Stimulated activated CD4-positive, alpha-beta T cell treated with anti-CD3 and anti-CD28 coated beads, Interleukin-4, amount 100 ng/mL, for 4 hours (primary cell): ENCODE measurements at regions not wholly inside any gene's neighbourhood (a gene's known extent, or its start where the extent isn't known, plus 50 kb on each side); places are given as distances from the start of the nearest gene placed in this dataset.
"Not testable (repeated sequence)": the region's sequence is repeated elsewhere in the genome, so short reads cannot be mapped to it uniquely, and the experiment has no call there.

Source experiments
- DNase-seq, 2 experiments: peaks; one replicate each; pipeline ENCODE4 v3.0.0-alpha.2; 2020

DNA sequence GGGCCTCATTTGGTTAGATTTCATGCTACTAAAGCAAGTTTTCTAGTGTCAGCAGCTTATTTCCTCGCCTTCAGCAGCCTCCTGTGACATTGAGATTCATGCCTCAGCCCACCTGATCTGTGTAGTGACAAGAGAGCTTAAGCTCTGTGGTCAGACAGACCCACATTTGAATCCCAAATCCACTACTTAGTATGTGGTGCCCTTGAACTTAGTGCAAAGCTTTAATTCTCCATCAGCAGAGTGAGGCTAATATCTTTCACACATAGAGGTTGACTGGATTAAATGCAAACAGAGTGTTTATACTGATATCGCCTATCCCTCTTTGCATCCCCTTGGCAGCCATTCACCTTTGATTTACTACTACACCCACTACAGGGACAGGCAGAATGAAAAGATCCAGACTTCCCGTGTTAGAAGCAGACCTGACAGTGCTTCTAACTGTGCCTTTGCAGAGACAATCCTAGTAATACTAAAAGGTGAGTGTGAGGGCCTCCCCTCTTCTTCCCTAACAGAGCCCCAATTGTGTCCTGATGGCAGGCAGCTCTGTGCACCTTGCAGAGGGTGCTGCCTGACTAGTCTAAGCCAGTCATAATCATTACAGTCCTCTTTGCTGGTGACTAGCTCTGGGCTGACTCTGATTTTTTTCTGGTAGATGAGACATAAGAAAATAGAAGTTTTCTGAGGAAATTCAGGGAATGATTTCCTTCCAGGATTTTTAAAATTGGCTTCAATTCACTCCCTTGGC, 264.0 kb downstream of the CTH start:
- DNase-seq = no peak

DNA sequence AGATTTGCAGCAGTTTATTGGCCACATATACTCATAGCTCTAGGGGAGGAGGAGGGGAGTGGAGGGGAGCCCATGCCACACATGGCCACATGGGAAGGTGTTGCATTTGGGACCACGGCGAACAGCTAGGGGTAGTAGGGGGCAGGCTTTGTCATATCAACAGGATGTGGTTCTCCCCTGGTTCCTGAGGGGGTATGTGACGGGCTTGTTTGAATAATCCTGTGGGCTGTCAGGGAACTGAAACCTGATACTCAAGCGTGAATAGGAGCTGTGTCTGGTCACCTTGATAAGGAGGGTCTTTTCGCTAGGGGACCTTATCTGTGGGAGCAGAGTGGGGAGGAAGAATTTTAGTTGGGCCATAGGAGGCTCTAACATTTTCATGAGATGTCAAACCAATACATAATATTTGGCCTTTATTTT, 264.7 kb downstream of the CTH start:
- DNase-seq = no peak

DNA sequence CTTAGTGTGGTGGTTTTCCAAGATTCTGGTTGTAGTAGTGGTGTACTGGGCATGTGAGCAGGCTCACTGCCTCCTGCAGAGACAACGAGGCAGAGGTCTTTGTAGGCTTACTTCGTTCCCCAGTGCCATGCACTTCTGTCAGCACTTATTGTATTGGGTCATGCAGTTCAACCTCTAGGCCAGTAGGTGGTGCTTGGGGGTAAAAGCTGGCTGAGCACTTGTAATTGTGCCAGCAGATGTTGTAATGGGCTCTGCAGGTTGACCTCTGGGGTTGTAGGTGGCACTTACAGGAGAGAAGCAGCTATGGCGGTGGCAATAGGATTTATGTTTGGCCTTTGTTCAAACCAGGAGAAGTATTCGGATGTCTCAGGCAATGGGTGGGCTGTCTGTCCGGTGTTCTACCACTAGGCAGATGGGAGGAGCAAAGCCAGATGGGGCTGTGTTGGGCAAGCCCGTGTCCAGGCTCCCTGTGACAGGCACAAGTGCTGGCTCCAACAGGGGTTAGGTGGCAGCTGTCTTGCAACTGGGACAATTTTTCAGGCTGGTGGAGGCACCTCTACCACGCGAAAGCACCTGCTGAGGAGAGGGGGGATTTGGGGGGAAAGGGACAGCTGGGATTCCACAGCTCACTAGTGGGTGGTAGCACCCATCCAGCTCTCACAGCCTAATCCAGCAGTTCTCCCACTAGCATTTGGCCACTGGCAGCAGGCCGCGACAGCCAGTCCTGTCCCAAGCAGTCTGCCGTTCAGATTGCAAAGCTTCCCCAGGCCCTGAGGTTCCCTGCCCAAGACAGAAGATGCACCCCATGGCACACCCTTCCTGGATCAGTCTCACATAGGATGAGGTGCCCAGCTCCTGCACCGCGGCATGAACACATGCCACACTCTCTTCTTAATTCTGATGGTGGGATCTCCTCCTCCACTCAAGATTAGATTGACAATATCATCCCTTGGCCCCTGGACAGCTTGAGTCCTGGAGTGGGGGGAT, 274.5 kb downstream of the CTH start:
- DNase-seq = peak; percentile 13 to 19

DNA sequence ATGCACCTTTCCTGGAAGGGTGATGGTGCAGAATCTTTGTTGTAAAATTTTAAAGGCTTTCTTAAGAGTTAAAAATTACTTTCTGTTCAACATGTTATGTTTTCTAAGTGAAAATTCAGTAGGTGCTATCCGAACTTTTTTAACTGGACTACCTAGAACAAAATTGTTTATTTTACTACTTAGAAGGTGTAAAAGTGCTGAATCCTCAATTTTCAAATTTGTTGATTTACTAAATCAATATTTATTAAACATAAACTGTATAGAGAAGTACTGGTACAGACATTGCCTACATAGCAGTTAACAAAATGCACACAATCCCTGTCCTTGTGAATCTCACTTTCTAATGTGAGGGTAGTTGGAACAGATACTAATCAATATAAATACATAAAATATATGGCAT, 277.5 kb downstream of the CTH start:
- no peak for DNase-seq

DNA sequence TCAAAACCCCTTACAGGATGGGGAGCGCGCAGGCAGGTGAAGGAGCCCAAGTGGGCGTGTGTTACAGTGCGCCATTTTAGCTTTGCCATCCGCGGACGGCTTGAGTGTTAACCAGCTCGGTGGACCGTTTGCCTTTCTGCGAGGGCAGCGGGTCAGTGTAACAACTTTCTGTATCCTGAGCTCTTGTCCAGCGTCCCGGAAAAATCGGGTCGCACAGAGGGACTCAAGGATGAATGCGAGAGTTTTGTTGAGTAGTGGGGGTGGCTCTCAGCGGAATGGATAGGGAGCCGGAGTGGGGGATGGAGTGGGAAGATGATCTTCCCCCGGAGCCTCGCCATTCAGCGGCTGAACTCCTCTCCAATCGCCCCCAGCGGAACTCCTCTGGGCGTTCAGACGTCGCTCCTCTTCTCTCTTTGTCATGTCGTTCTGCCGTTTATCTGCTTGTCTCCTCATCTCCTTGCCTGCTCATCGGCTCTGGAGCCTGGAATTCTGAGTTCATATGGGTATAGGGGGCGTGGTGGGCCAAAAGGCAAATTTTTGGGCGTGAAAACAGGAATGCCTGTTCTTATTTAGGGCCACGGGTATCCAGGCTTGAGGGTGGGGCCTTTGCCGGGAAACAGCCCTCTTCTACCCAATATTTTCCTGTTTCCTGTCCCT, 295.4 kb downstream of the CTH start:
- no peak for DNase-seq

DNA sequence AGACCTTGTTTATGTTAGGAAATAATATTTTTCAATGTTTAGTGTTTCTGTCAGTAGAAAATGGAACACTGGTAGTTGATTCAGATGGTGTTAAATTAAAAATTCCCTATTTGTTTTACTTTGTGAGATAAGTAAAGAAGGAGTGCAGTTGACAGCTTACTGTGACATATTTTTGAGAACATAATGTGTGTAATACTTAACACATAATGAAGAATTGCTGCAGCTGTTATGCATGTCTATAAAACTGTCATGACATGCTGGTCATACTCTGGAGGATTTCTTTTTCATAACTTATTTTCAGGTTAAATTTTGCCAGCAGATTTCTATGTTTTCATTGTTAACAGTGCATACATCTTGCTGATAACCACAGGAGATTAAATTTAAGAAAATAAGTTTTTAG, 296.1 kb downstream of the CTH start:
- no peak for DNase-seq

DNA sequence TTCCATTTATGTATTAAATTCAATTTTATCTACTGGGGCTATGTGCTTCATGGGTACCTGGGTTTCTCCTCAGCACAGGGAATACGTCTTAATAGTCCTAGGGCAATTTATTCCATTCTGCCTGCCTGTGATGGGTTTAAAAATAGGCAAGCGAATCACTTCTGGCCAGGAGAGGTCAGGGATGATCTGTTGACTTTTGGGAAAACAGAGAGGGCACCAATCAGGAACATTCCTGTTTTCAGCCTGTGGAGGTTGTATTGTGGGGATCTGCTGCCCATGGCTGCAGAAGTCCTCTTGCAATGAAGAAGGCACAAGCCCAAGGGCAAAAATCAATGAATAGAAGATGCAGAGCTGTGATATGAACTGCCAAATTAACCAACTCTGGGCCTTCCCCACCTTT, 303.1 kb downstream of the CTH start:
- no peak for DNase-seq

DNA sequence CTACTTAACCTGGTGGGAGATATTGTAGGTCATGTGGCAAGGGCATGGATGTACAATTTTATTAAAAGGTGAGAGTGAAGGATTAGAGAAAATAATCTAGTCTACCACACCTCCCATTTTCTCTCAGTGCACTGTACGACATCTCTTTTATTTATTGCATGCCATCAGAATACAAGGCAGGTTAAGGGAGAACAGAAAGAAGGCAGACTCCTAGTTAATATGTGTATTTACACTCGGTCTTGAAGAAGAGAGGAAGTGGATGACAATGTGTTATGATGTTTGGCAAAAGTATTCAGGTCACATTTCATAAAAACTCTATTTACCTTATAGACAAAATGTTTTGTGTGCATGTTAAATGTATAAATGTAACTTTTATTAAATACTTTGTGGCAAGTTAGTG, 306.1 kb downstream of the CTH start:
- no peak for DNase-seq

DNA sequence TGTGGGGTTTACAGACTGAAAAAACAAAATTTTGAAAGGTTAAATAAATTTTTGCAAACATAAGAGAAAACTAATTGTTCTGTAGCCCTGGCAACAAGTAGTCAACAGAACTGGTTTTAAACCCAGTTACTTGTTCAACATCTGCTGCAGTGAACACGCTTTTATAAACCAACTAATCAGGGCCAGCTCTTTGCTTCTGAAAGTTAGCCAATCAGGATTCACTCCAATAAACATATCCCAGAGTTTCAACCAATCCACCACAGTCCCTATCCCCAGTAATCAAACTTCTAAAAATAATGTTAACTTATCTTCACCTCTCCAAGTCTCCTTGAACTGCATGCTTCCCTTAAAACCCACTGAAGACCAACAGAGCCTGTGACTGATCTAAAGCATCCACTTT, 306.6 kb downstream of the CTH start:
- no peak for DNase-seq

DNA sequence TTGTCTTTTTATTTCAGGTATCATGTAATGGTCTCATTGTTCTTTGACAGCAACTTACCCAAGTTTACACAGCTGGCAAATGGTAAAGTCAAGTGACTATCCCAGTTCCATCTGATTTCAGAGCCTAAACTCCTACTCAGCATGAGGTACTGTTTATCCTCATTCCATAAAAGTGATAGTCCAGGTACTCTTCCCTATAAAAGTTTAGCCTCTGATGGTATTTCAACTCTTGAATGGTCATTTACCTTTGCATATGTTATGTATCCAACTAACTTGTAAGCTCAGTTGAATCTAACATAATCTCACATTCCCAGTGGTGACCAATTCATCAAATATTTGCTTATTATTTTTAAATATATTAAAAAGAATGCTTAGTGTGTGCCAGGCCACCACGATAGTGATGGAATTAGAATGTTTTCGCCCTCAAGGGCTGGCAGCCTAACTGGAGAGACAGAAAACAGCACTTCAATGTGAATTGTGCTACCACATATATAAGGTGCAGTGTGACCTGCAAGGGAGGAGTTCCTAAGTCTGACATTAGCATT, 307.1 kb downstream of the CTH start:
- no peak for DNase-seq

DNA sequence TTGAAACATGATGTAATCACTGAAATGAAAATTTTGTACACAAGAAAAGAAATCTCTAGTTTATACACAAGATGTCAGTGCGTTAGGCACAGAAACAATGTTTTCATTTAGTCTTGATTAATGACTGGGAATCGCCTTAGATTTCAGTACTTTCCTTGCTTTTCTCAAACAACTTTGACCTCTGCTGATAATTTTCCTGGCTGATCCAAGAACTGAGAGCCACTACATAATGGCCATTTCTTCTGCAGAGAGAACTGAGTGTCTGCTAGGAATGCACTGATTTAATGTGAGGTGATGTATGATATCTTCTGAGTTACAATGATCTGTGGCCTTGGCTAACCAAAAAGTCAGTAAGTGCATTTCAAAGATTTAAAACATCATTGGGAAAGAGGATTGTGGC, 308.1 kb downstream of the CTH start:
- DNase-seq = no peak

DNA sequence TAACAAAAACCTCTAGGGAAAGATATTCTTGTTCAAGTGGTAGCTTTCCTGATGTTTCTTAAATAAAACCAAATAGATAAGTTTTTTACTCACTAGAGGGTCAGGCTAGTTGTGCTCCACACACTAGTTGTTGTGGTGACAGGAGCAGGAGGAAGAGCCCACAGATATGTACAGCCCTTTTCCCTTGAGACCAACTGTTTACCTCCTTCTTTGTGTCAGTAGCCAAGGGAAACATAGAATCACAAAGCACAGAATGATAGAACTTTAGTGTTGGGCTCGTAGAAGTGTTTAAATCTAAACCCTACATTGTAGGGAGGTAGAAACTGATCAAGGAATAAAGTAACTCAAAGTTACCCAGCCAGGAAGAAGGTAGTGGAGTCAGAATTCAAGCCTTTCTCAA, 309.0 kb downstream of the CTH start:
- DNase-seq = no peak

DNA sequence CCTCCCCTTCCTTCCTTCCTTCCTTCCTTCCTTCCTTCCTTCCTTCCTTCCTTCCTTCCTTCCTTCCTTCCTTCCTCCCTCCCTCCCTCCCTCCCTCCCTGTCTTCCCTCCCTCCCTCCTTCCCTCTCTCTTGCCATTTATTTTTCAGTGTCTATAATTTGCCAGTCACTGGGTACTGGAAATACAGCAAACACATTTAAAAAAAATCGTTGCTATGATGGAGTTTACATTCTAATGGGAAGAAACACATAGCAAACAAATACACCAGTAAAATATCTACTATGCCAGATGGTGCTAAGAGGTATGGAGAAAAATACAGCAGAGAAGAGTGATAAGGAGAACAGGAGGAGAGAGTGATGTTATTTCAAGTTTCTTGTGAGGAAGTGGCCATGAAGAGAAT, 309.5 kb downstream of the CTH start:
- no peak for DNase-seq

DNA sequence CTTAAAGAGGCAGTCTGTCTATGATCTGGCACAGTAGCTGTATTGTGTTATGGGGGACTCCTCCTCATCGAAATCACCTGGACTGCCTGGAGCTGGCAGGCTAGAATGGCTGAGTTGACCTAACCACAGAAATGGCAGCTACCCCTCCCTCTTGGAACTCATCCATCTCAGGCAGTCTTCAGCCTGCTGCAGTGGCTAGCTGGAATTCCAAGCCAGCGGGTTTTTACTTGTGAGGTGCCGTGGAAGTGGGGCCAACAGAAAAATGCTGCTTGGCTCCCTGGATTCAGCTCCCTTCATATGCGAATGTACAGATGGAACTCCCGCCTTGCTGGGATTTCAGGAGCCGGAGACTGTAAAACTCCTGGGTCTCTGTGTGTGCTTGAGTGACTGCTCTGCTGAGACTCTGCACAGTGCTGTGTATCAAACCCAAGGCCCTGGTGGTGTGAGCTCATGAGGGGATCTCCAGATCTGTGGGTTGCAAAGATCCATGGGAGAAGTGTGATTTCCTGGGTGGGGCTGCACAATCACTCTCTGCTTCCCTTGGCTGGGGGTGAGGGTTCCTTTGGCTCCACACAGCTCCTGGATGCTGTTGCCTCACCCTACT, 316.9 kb downstream of the CTH start:
- no peak for DNase-seq

DNA sequence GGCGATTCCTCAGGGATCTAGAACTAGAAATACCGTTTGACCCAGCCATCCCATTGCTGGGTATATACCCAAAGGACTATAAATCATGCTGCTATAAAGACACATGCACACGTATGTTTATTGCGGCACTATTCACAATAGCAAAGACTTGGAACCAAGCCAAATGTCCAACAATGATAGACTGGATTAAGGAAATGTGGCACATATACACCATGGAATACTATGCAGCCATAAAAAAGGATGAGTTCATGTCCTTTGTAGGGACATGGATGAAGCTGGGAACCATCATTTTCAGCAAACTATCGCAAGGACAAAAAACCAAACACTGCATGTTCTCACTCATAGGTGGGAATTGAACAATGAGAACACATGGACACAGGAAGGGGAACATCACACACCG, 311.1 kb downstream of the PTGER3 start:
- not testable (repeated sequence) for DNase-seq

DNA sequence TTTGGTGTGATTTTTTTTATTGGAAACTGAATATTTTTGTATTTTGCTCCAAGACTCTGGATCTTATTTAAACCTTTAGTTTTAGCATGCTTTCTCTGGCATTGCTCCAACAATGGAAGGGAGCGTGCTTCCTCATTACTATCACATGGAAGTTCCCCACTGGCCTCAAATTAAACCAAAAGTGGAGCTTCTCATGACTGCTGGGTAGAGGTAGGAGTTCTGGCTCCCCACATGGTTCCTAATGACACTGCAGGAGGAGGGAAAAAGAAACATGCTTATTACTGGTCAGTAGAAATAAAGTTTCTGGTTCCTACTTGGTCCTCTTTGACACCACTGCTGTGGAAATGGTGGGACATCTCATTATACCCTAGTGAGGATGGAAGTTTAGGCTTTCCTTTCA, 310.5 kb downstream of the PTGER3 start:
- DNase-seq = no peak

DNA sequence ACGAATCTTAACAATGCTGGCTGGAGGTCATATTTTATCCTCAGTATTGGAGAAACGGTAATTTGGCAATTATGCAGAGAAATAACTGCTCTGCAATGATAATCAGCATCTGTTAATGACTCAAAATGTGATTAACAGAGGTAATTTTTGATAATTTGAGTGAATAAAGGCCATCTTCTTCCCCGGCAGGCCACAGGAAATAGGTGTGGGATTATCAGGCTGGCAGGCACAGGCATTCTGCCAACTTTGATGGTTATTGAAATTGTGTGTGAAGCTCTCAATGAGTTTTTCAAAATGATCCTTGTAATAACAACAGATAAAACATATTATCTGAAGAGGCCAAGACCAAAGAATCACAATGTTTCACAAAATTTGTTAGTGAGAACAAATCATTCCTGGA, 309.0 kb downstream of the PTGER3 start:
- DNase-seq = no peak

DNA sequence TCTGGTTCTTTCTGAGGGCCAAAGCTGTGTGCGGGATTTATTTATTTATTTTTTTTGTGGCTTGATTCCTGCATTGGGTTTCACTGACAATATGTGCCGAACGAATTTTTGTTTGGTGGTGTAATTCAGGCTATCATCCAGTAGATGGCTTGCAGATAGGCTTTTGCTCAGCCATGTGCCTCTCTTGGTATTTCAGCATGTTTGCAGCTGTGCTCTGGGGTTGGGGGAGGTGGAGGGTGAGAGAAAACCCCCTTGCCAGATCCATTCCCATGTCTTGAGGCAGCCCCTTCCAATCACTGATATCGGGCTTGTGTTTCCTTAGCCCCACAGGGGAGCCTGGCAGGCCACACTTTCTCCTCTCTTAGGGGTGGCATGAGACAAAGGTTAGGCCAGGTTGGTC, 302.4 kb downstream of the PTGER3 start:
- no peak for DNase-seq

DNA sequence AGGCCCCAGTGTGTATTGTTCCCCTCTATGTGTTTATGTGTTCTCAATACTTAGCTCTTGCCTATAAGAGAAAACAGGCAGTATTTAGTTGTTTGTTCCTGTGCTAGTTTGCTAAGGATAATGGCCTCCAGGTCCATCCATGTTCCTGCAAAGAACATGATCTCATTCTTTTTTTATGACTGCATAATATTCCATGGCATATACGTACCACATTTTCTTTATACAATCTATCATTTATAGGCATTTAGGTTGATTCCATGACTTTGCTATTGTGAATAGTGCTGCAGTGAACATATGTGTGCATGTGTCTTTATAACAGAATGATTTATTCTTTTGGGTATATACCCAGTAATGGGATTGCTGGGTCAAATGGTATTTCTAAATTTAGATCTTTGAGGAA, 301.6 kb downstream of the PTGER3 start:
- DNase-seq = not testable (repeated sequence)

DNA sequence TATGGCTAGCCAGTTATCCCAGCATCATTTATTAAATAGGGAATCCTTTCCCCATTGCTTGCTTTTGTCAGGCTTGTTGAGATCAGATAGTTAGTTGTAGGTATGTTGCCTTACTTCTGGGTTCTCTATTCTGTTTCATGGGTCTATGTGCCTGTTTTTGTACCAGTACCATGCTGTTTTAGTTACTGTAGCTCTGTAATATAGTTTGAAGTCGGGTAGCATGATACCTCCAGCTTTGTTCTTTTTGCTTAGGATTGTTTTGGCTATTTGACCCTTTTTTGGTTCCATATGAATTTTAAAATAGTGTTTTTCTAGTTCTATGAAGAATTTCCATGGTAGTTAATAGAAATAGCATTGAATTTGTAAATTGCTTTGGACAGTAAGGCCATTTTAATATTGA, 300.5 kb downstream of the PTGER3 start:
- not testable (repeated sequence) for DNase-seq

DNA sequence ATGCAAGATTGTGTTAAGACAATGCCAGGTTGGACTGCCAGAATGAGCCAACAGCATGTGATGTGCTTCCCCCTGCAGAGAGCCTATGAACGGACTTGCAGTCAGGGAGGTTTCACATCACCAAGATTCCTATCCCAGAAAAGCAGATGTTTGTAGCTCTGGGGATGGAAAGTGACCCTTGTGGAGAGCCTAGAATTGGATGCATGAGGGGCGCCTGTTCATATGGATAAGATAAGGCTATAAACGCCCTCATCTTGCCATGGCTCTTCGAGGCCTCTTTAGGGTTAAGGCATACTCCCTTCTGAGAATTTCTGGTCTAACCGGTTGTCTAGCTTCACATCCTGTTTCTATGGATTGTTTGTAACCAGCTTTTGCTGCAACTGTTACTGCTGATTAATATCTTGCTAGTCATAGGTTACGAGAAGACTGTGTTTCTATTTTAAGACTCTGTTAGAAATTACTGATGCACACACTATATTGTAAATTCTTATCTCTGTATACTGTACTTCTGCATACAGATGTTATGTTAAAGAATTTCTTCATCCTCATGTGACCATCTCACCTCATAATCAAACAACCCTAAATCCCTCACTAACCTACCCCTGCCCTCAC, 295.8 kb downstream of the PTGER3 start:
- not testable (repeated sequence) for DNase-seq

DNA sequence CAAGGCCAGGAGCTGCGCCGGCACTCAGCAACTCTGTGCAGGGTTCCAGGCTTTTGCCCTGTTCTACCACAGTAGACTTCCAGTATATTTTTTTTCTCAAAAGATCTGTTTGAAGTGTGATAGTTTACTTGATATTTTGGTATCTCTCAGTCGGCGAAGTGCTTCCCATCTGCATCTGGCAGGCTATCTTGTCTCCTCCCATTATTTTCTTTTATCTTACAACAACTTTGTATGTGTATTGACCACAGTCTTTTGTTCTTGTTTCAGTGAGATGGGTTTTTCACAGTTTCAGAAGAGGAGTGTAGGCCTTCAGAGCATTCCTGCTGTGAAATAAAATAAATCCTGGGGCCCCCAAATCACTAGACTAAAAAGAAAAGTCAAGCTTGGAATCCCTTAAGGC, 292.9 kb downstream of the PTGER3 start:
- no peak for DNase-seq
